Urothelium cell line (cell line): ENCODE measurements at regions not wholly inside any gene's neighbourhood (a gene's known extent, or its start where the extent isn't known, plus 50 kb on each side); places are given as distances from the start of the nearest gene placed in this dataset.
"Not testable (repeated sequence)": the region's sequence is repeated elsewhere in the genome, so short reads cannot be mapped to it uniquely, and the experiment has no call there.

Experiments used
- DNase-seq: peaks from one replicate; pipeline ENCODE4 v3.0.0; 2011; ENCODE audit warnings: low spot score, mixed read lengths
- FAIRE-seq: peaks from 2 replicates; lab custom pipeline; 2011; peaks lifted over from hg19 to GRCh38; lab: Jason Lieb, UNC

DNA sequence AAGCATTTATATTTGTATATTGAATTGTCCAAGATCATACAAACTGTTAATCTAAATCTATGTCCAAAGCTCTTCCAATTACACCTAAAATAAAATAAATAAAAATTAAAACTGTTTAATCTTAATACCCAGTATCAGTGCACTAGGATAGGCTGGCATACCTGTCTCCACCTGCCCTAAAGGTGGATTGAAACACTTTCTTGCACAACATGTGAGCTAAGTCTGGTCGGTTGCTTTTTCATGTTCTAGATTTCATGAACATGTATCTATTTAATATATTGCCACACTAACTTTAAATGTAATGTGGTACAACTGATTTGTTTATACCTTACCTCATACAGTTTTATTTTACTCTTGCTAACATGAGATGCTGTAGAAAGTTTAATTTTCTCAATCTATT is 193.0 kb downstream of the VGLL3 start:
- FAIRE-seq, result no peak
- DNase-seq, result no peak

DNA sequence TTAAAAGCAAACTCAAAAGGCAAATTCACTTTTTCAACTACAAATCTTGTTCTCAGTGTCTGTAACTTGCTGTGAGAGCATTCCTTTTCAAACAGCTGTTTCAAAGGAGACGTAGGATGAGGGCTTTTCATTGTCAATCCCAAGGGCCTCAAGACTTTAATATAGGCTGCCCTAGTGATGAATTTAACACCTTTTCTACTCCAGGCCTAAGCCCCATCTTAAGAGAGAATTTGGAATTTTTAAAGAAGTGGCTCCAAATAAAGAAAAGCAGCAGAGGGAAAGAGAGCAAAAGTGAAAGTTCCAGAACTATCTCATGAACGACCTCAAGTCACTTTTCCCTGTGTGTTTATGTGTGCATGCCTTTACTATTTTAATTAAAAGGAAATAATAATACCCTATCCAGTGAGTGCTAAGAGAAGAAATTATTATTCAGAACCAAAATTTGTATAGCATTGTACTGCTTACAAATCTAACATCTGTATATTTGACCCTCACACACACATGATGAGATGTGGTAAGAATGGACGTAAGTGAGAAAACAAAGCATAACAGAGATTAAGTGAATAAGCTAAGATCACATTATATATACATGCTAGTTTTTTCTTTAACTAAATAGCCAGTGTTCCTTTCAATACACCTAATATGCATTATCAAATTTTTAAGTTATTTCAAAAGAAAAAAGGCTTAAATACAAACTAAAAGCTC is 196.4 kb downstream of the VGLL3 start:
- no peak for FAIRE-seq

DNA sequence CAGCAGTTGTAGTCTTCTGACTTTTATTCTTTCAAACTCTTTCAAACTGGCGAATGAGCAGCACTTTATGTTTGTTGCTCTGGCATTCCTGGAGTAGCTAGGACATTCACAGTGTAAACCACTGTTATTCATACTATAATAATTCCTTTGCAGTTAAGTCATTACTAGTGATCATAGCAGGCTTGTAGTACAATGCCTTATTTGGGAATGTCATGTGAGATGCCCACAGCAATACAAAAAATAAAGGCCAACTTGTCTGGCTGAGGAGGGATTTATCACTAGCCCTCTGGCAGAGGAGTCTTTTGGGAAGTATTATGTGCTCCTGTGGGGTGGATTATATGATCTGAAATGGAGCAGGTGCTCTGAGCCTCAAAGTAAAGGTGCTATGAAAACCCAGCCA is 197.2 kb downstream of the VGLL3 start:
- no peak for FAIRE-seq
- DNase-seq, result peak; percentile 64

More for the DNA sequence above, 196.4 kb downstream of the VGLL3 start:
- DNase-seq, result no peak

DNA sequence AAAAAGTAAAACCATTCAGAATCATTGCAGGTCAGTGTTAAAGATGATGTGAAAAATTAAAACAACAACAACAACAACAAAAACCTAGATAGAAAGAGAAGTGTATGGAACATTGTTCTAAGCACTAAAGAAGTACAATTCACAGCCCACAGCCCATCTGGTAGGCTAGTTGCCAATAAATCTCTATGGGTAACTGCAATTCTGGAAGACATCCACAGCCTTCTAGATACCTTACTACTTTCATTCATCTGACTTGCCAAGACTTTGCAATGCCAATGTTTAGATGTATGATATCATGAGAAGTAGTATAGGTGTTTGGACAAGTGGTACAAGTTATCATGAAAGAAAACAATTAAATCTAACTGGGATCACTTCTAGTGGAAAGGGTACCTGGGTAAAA is 198.6 kb downstream of the VGLL3 start:
- no peak for FAIRE-seq
- no peak for DNase-seq

DNA sequence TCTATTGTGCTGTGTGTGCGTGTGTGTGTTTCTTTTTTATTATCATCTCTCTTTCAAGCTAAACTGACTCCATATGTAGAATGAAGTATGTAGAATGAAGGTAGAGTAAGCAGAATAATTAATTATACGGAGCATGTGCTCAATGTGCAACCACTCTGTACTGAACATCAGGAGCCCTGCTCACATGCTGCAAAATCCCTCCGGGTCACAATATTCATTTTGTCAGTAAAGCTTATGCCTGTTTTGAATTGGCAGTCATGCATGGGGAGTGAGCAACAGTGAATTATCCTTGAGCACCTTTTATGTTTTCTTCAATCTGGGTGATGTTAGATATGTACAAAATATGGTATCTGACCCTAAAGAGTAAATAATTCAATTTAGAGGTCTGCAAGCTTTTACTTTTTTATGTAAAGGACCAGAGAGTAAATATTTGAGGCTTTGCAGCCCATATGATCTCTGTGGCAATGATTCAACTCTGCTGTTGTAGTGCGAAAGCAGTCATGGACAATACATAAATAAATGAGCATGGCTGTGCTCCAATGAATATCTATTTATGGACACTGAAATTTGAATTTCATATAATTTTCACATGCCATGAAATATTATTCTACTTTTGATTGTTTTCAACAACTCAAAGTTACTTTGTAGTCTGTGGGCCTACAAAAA is 199.9 kb downstream of the VGLL3 start:
- FAIRE-seq, result no peak
- DNase-seq, result no peak

DNA sequence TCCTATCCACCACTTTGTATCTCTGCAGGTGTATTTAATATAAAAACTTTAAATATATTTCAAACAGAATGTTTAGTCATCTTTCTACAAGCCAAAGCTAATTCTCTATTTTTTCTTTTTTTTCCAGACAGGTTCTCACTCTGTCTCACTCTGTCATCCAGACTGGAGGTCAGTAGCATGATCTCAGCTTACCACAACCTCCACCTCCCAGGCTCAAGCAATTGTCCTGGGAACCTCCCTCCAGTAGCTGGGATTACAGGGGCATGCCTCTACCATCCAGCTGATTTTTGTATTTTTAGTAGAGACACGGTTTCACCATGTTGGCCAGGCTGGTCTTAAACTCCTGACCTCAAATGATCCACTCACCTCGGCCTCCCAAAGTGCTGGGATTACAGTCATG is 202.6 kb downstream of the VGLL3 start:
- DNase-seq (no peak), FAIRE-seq (no peak)

DNA sequence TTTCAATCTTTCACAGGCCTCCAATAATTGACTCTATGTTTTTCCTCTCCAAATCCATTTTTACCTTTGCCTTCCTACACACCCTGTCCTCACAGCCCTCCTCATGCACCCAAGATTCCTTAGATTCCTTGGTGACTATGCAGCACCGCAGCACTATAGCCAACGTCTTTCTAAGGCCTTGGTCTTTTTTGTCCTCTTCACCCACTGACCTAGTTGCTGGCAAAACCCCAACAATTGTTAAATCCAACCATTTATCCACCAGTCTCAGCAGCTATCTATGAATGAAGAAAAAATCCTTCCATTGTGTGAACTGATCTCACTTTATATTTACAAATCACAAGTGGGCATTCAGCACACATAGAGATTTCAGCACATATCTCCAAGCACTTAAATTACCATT is 203.9 kb downstream of the VGLL3 start:
- no peak for FAIRE-seq

DNA sequence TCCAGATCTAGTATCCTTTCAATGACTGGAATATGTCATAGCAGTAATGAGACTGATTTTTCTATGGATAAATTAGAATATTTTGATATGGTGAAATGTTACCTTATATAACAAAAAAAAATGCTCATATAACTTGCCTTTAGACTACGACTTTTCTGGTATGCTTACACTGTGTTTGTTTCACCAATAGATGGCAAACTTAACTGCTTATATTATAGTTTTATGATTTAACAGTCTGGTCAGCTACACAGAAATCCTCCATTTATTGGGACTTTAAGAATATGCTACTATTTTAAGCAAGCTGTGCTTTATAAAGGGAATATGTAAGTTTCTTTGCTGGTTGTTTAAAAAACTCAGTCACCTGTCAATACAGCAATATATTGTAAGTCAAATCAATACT is 205.6 kb downstream of the VGLL3 start:
- no peak for FAIRE-seq
- no peak for DNase-seq

More for the DNA sequence above, 203.9 kb downstream of the VGLL3 start:
- peak; percentile 57 for DNase-seq

DNA sequence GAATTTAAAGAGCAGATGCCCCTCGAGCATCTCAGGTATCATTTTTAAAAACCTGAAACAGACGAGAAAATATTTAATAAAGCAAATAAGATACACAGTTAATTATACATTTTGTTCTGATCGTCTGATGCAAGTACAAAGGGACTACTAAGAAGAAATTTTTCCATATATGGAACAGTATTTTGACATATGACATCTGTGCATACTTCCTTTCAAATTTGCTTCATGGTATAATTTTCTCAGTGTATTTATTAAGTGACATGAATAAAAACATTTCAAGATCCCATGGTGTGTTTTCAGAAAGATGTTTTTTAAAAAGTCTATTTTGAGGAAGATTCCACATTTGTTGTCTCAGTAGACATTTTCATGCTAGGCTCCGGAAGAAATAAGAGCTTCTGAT is 208.1 kb downstream of the VGLL3 start:
- DNase-seq (no peak), FAIRE-seq (no peak)

DNA sequence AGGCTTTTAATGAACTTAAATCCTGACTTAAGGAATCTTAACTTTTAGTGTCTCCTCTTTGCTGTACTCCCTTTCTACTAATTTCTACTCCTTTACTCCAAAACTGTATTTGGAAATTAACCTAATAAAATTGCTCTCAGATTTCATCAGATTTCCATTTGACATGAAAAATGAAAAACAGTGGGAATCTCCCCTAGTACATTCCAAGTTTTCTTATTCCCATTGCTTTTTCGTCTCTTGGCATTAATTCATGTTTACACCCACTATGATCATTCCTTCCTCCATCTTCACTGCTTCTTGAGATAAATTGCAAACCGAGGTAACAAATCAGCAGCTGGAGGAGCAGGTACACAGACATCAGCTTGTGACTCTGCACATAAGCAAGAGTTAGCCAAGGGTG is 208.7 kb downstream of the VGLL3 start:
- FAIRE-seq, result no peak
- no peak for DNase-seq

DNA sequence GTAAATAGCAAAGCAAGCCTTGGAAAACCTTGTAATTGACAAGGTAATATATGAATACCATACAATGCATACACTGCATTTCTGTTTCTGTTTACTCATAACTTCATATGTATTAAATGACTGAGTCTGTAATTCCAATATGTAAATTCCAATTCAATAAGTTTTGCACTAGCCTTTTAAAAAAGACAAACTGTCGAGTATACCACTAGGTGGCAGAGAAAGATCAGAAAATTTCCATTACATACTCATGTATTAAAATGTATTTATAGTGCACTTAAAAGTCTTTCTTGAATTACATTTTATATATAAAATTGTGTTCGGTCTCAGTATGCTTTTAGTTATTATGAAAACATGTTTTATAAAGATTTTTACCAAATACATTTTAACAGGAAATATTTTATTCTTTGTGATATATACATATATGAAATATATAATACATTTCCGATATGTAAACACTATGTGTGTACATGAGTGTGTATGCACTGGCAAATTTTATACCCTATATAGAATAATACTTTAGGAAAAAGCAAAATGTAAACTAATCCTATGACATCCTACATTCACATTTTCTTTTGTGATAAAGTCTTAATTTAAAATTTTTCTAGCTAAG is 216.8 kb downstream of the VGLL3 start:
- DNase-seq (peak; percentile 8), FAIRE-seq (no peak)

DNA sequence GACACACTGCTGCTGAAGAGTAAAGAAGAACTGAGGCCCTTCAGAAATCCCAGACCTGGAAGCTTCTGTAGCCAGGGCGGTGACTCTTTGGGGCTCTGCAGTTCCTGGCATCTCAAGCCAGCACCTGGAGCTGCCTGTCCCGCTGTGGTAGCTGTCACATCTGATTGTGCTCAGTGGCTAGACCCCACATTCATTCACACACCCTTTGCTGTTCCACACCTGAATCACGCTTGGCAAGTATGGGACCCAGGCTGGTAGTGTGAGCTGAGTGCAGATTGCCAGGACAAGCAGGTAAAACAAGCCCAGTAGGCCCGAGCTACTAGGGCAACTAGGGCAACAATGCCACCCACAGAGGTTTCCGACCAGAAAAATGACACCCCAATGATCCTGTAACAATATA is 218.2 kb downstream of the VGLL3 start:
- FAIRE-seq, result no peak
- DNase-seq, result no peak

DNA sequence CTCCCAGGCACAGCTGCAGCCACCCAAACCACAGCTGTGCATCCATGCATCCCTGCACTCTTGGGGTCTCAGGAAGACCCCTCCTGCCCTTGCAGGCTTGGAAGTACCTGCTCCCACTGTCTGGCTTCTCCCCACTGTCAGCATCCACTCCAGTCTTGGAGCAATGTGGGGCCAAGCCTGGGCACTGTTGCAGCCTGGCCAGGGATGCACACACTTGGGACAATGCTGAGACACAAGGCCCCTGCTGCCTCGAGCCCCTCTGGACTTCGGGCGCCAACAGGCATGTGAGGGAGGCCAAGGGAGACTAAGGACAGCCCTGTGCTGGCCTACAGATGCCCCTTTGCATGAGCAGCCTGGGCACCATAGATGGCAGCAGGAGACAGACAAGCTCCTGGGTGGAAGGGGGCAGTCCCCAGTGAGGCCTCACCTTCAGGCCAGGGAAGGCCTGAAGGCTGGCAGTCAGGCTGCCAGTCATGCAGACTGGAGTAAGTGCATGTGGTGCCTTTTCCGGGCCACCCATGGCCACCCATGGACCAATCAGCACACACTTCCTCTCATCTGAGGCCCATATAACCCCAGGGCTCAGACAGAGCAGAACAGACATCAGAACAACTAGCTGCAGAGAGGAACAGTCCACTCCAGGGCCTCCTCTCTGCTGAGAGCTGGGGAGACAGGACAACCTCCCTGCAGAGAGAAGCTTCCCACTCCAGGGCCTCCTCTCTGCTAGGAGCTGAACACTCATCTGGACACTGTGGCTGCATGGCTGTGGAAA is 219.0 kb downstream of the VGLL3 start:
- no peak for DNase-seq
- FAIRE-seq, result no peak

DNA sequence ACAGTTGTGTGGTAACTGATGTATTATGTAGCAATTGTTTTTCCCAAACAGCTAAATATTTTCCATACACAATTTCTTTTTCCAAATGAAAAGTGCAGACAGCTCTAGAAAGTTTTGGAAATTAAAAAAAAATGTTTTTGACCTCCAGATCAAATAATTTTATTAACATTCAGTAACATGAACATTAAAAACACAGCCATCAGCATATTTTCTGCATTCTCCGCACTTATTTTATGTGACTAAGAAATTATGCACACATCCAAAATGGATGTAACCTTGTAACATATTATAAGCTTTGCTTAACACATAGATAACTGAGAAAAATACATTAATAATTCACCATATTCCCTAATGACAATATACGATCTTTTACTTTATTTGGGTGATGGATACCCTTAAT is 224.6 kb downstream of the VGLL3 start:
- FAIRE-seq (no peak), DNase-seq (no peak)

DNA sequence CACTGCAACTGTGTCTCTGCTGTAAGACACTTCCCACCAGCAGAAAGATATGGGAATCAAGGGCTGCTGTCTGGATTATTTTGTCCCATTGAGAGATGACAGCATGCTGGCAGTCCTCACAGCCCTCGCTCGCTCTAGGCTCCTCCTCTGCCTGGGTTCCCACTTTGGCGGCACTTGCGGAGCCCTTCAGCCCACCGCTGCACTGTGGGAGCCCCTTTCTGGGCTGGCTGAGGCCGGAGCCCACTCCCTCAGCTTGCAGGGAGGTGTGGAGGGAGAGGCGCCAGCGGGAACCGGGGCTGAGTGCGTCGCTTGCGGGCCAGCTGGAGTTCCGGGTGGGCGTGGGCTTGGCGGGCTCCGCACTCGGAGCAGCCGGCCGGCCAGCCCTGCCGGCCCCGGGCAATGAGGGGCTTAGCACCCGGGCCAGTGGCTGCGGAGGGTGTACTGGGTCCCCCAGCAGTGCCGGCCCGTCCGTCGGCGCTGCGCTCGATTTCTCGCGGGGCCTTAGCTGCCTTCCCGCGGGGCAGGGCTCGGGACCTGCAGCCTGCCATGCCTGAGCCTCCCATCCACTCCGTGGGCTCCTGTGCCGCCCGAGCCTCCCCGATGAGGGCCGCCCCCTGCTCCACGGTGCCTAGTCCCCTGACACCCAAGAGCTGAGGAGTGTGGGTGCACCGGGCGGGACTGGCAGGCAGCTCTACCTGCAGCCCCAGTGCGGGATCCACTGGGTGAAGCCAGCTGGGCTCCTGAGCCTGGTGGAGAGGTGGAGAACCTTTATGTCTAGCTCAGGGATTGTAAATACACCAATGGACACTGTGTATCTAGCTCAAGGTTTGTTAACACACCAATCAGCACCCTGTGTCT is 233.4 kb downstream of the VGLL3 start:
- DNase-seq, FAIRE-seq: not testable (repeated sequence)

DNA sequence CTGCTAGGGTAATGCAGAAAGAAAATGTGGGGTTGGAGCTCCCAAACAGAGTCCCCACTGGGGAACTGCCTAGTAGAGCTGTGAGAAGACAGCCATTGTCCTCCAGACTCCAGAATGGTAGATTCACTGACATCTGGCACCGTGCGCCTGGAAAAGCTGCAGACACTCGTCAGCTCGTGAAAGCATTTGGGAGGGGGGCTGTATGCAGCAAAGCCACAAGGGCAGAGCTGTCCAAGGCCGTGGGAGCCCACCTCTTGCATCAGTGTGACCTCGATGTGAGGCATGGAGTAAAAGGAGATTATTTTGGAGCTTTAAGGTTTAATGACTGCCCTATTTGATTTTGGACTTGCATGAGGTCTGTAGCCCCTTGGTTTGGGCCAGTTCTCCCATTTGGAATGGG is 242.9 kb downstream of the VGLL3 start:
- no peak for DNase-seq
- FAIRE-seq, result no peak

DNA sequence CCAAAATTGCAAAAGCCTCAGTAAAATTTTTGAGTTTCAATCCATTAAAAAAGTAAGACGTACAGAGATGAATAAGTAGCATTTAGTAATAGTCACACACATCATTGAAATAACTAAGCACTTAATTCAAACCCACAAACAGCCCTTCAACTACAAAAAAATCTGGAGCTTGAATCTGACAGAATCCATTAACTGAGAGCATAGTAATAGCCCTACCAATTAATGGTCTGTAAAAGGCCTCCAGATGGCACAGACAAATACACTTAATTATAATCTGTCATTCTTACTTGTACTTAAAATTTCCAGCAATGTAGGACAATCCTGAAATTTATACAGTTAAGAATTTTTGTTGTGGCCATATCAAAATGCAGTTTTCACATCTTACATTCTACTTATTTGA is 246.9 kb downstream of the VGLL3 start:
- FAIRE-seq (no peak), DNase-seq (no peak)

DNA sequence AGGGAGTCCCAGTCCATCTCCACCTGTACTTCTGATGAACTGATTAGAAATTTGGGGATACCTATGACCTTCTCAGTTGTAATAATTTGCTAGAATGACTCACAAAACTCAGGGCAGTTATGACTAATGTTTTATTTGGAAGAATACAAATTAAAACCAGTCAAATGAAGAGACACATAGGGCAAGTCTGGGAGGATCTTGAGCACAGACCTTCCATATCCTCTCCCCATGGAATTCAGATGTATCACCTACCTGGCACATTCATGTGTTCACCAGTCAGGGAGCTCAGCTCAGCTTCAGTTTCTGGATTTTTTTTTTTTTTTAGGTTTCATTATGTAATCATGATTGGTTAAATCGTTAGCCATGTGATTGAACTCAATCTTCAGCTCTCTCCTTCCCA is 247.7 kb downstream of the VGLL3 start:
- no peak for FAIRE-seq
- no peak for DNase-seq

DNA sequence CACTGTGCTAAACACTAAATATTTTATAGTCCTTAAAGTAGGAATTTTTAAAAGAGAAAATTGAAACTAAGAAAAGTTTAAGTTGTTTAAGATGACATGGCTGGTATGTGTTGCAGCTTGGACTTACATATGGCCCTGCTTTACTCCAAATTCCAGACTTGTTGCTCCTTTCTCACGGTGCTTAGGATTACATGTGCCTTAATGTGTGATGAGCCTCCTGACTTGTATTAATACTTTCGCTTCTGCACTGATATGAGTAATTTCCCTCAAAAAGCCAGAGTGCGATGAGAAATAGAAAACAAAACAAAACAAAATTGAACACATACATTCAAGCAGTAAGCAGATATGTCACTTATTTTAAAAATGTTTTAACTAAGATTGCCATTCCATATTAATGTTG is 250.2 kb downstream of the VGLL3 start:
- FAIRE-seq (no peak), DNase-seq (no peak)

DNA sequence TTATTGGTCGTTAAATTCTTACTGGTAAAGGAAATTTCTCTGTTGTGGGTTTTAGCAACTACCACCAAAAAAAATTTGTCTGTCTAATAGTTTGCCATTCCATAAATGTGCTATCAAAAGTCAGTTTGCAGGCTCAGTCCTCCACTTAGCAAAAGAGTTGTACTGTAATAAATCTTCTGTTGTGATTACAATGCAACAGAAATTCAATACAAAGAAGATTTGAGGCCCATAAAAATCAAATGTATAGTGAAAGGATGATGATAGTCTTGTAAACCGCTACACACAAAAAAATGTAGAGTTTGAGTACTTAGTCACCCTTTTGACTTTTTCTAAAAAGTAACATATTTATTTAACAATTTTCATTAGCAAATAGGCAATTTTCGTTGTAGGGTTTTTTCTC is 251.7 kb downstream of the VGLL3 start:
- FAIRE-seq (no peak), DNase-seq (no peak)

DNA sequence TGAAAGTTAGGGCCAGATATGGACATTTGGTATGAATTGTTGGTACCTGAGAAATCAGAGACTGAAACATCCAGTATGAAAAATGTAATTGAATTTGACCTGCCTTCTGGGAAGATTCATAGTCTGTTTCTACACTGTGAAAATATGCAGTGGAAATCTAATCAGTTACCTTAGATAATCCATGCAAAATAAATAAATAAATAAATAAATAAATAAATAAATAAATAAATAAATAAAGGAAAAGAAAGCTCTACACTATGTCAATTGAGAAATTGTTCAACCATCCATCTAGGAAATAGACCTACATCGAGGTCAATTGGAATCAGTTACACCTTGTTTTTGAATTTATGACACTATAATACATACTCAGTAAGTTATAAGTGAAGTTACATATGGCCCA is 252.3 kb downstream of the VGLL3 start:
- FAIRE-seq (no peak), DNase-seq (no peak)
